Hypothalamus (tissue), 51 donors: ENCODE measurements at regions not wholly inside any gene's neighbourhood (a gene's known extent, or its start where the extent isn't known, plus 50 kb on each side); places are given as distances from the start of the nearest gene placed in this dataset.

Experiments
- DNase-seq, 51 donors: peaks; one replicate each; lab custom pipeline; 2025; lab: John Stamatoyannopoulos, UW

DNA sequence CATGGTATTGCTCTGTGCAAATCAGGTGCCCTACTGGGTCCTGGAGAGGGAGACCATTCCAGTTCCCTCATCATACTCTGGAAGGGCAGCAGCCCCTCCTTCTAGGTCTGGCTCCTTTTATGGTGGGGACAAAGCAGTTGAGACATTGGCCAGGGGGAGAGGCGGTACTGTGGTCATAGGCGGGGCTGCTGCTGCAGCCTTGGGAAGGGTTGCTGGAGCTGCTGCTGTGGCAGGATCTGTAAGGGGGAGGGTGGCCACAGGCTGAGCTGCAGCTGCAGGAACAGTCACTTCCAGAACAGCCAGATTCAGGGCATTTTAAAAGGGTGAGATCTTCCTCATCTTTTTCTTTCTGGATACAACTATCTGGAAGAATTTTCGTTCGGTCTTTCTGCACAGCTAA is 233.0 kb upstream of the SGCD start:
- DNase-seq = peak in 26 of 51 donors; percentile 1 to 58 (median 16)

DNA sequence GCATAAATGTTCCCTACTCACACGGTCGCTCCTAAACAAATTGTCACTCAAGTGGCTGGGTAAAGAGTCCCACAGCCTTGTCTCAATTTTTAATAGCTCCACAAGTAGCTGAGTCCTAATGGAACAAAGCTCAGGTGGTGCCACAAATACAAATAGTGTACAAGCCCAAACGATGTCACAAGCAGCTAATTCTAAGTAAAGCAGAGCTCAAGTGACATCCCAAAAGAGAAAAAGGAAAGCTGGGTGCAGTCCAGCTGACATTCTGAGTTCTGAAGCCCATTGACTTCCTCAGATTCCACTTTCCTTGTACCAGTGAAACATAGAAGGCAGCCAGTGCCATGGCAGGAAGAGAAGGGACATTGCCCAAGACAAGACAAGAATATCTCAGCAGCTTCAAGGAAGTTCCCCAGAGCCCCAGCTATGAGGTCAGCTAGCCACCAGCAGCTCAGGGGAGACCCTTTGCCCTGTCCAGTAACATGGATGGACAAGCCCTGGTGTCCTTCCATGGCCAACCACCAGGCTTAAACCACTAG is 231.2 kb upstream of the SGCD start:
- no peak for DNase-seq

DNA sequence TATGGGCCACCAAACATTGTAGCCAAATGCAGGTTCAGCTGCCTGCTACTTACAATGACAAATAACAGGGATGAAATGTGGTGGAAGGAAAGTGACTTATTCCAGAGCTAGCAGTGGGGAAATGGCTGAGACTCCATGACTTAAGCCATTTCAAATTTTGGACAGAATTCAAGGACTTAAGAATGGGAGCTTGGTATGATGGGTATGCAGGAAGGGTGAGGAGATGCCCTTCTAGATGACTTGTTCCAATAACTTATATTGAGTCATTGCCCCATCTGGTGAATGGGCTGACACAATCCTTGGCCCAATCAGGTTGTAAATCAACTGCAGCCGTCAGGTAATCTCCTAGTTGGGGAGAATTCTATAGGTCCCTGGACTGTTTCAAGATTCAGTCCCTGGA is 230.7 kb upstream of the SGCD start:
- no peak for DNase-seq

DNA sequence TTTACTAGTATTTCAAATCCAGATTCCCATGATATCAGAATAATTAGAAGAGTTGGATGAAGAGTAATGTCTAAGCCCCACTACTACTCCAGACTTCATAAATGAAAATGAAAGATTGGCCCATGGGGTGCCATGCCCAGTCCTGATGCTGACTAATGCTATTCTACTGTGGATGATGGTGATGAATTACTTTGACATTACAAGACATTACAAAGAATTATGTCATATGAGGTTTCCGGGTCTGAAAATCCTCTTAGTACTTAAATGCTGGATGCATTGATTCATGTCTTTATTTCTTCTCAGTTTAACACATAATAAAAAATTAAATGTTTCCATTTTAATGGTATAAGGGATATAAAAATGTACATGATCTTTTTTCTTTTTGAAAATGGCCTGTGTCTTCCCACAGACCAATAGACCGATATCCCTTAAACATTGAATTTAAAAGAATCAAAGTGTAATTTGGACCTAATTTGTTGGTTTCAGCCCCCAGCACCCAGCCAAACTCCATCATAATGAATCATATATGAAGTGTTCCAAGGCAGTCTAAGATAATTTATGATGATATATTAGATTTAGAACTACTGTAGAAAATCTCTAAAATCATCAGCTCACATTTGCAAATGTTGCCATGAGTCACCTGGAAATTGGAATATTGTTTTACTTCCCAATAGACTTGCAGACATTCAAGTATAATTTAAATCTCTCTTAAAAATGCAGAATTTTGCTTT is 223.6 kb upstream of the SGCD start:
- DNase-seq = no peak

DNA sequence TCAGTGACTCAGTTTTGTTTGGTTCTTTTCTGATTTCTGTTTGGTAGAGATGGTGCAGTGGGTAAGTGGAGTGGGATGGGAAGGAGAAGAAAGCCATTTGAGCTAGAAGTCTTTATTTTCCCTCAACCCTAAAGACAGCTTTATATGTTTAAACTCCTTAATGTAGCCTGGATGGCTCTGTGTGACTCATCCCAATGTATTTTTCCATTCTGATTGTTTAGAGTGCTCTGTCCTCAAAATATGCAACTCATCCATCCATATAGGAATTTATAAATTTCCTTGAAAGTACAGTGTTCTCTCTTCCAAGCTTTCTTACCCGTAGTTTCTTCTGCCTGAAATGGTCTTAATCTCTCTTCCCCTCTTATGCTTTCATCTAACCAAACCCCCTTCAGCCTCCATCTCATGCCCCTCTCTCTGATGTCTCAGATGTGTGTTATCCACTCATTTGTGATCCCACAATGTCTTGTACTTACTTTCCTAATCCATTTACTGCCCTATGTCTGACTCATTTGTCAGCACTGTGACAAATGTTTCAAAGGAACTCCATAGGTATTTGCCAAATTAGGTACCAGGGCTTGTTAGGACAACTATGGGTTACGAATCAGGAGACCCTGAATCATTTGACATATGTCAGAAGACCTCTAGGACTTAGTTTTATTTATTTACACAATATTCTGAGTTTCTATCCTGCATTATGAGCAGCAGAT is 217.5 kb upstream of the SGCD start:
- DNase-seq = no peak

DNA sequence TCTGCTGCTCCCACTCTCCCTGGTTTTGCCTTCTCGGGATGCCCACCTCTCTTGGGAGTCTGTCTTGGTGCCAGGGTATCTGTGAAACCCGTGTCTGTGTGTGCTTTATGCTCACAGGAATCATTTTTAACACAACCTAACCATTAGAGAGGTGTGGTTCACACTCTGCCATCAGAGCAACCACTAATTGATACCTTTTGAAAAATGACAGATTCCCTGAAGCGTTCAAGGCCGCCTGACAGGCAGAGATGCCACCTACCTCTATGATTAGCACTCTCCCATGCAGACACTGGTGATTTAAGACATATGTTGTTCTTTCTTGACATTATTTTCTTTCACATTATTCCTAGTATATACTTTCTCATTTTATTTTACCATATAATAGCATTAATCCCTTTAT is 207.3 kb upstream of the SGCD start:
- DNase-seq = no peak

DNA sequence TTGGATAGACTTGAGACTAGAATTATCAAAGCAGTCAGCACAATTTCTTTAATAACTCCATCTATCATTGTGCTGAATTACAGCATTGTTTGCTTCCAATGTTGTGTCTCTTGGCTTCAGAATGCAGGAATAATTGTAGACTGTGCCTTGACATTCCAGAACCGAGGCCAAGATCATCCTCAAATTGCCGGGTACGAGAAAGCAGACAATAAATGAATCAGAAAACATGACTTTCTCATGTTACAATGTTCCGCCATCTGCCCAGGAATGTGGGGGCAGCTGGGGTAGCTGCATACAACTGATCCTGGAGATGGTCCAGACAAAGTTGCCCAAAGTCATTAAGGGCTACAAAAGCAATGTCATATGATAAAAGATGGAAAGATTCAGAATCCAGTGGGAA is 206.2 kb upstream of the SGCD start:
- DNase-seq = no peak

DNA sequence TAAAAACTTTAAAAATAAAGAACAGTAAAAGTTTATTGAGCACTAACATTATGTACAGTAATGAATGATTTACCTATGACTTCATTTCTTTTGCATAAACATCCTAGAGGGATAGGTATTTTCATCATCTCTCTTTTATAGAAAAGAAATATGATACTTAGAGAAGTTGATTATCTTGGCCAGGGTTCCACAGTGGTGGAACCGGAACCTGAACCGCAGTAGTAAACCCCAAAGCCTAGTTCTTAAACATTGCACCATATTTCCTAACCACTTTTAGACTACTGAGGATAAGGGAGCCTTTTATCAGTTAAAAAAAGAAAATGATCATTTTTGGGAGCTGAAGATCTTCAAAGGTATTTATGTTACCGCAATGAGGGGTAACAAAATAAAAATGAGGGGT is 205.7 kb upstream of the SGCD start:
- DNase-seq = no peak

DNA sequence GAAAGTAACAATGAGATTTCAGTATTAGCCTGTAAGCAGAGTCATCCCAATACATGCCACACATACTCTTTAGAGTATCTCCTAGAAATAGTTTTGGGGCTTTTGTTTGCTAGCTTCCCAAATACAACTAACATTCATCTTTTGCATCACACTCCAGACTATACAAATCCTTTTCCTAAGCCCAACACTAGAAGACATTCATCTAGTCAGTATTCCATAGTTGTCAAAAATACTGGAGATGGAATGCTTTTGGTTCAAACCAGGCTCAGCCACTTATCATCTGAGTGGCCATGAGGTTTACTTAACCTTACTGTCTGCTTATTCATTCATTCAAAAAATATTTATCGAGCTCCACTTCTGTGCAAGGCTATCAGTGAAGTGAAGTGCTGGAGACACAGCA is 205.1 kb upstream of the SGCD start:
- no peak for DNase-seq

DNA sequence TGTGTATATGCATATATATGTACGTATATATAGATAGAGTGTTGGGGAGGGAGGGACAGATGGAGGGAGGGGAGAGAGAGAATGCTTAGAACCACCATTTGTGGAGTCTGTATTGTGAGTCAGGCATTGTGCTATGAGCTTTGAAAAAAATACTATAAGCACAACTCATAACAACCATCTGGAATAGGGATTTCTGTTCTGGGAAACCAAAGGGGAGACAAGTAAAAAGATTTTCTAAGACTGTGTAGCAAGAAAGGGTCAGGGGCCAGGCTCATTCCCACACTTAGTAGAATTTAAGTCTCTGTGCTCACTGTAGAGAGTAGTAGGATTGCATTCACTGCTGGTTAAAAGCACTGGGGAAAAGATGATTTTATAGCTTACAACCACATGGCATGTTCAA is 202.3 kb upstream of the SGCD start:
- no peak for DNase-seq

DNA sequence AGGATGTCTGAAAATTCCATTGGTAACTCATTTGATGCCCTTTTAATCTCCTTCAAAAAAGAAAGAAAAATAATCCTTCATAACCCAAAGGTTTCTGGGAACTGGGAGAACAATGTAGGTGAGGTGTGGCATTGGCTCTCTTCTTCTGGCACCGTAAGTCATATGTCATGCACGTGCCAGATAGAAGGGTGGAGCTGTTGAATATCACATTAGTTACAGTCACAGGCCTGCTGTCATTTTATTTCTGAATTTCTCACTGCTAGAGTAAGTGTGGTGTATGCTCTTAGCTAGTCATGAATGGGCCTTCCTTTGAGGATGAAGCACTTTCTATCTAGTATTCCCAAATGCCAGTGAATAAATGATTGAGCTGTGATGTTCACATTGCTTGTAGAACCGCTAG is 201.8 kb upstream of the SGCD start:
- no peak for DNase-seq

DNA sequence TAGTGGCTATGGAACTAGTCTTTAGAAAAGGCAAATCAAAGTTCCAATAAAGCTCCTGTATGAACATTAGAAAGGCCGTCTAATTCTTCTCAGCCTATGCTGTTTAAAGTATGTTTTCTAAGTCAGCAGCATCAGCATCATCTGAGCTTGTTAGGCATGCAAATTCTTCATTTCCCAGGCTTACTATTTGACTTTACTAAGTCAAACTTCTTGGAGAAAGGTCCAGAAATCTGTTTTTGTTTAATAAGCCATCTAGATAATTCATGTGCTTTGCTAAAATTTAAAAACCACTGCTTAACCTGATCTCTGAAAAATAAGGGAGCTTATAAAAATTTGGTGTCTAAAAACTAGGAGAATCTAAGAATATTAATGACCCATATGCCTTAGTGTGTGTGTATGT is 200.2 kb upstream of the SGCD start:
- DNase-seq = no peak

DNA sequence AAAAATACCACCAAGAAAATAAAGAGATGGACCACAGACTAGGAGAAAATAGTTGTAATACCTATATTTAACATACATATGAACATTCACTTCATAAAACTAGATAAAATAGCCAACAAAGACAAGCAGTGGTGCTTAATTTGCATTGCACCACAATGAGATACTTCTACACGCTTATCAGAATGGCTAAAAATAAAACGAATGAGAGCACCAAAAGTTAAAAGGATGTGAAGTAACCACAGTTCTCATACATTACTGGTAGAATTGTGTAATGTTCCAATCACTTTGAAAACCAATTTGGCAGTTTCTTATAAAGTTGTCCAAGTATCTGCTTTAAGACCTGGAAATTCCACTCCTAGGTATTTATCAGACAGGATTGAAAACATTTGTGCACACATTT is 198.9 kb upstream of the SGCD start:
- no peak for DNase-seq

DNA sequence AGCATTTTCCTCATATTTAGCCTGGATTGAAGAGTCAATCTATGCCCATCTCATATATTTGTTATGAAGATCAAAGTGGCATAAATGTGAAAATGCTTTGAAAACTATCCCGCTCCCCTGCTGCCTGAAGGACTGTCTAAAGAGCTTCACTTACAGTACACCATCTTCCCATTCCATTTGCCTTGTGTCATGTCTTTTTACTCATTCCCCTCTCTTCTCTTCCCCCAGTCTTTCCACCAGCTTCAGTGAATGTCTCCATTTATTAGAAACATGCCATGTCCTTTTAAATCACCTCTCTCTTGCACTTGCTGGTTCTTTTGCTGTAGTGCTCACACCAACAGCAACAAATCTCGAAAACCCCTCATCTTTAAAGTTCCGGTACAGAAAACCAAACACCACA is 192.7 kb upstream of the SGCD start:
- DNase-seq = no peak

DNA sequence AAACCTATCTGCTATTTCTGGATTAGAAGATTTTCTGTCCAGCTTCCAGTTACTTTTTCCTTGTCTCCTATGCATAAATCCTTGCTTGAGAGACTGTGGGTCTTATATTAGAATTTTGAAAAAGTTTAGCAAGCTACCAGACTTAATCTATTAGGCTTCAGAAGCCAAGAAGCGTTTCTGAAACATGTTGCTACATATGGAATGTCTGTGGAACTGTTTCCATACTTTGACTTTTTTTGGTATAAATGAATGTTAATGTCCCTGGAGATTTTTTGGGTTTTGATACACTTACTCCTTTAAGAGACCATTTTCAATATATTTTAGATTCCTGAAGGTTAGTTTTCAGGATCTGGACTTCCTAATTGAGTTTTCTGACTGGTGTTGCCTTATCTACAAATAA is 191.4 kb upstream of the SGCD start:
- DNase-seq = no peak

DNA sequence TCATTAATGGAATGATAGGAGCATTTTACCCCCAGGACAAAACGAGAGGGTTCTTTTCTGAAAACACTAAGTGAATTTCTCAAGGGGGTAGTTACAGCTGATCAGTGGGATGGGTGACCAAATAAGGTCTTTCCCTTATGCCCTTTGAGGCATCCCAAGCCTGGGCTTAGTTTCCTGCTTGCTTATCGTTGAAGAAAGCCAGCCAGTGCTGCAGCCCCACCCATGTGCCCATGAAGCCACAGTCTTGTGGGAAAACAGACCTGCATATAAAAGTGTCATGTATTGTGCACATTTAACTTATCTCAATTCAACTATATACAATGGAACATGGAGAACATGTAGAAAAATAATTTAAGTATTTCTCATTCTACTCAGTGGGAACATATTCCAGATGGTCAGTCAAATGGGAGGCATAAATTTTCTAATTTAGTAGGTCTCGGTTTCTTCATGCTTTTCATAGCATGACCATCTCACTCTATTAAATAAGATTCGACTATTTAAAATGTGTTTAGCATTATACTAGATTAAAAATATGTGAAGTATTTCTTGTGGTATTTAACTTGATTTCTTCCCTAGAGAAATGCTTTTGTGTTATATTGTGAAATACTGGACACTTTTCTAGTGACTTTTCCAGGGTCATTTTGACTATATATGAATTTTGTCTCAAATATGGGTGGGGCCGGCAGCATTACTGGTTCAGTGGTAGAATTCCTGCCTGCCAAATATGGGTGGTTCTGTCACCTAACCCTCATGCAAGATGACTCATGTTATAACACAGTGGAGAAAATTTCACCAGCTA is 189.7 kb upstream of the SGCD start:
- no peak for DNase-seq

DNA sequence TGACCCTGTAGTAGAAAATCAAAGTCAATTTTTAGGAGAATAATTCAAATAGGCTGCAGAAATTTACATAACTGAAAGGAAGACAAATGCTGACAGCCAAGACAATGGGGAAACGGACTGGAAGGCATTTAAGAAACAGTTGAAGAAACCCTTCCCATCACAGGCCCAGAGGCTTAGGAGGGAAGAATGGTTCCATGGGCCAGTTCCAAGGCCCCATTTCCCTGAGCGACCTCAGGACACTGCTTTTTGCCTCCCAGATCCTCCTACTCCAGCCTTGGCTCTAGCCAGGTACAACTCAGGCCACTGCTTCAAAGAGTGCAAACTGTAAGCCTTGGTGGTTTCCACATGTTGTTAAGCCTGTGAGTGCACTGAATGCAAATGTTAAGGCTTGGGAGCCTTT is 184.1 kb upstream of the SGCD start:
- no peak for DNase-seq

DNA sequence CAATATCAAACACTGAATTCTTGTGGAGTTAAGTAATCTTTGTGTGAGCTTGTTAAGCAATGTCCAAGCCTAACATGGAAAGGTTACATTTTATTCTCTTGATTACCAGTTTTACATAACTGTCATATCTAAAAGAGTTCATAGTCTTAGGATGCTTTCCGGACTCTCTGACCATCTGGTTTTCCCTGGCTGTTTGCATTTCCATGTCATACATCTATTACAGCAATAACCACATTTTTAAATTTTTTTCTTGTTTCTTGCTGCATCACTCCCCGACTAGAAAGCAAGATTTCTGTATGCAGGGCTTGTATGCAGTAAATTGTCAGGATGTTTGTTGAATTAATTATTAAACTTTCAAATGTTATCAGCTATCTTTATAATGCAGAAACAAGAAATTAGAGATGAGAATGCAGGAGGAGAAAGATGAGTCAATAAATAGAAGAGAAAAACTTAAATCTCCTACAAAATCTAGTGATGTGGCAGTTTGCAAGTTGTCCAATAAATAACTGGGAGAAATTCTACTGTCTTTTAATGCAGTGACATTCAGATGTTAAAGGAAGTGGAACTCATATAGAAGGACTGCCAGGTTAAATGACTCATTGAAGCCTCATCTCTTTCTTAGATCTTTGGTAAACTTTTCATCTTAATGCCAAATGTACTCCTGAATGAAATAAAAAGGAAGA is 179.6 kb upstream of the SGCD start:
- DNase-seq = no peak

DNA sequence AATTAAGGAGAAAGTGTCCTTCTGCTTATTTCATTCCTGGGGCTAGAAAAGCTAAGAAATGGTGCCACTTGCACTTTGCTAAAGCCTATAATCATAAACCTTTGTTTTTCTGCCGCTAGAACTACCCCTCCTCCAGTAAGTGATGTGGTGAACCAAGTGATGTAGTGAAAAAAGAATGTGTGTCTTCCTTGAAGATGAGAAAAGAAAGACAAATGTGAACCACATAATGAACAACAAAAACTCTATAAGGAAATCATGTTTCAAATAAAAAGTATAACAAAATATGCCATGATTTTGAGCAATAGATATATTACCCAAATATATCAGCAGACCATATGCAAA is 179.0 kb upstream of the SGCD start:
- no peak for DNase-seq

DNA sequence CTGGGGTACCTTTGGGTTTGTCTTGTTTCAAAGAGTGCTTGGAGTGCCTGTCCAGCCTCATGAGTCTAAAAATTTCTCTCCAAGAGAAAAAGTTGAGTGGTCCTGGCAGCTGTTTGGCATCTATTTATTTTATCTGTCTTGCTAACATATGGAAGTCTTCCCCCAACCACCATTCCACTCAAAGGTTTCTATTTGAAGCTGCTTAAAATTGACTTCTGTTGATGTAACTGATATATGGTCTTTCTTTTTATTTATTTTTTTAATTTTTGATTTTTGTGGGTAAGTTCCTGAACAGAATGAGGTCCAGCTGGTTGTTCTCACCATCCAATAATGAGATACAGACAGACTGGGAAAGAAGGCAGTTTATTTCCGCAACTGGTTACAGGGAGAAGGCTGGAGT is 178.7 kb upstream of the SGCD start:
- DNase-seq = no peak

DNA sequence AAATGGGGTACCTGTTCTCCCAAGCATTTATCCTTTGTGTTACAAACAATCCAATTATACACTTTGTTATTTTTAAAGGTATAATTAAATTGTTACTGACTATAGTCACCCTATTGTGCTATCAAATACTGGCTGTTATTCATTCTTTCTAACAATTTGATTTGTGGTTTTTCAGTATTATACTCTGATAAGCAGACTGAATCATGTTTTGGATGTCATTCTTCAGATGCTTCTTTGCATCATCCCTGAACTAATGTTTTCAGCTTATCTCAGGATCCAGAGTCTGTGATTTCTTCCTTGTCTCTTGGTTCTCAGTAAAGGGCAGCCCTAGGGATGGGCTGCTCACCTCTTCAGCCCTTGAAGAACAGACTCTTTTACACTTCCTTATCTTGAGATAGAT is 177.8 kb upstream of the SGCD start:
- DNase-seq = no peak
